ENCODE measurements at regions not wholly inside any gene's neighbourhood (a gene's known extent, or its start where the extent isn't known, plus 50 kb on each side); places are given as distances from the start of the nearest gene placed in this dataset.
"Not testable (repeated sequence)": the region's sequence is repeated elsewhere in the genome, so short reads cannot be mapped to it uniquely, and the experiment has no call there.

- in situ Hi-C loops (cut with HindIII; ENCODE audit: low pct_unique_long_range_greater_than_20kb, low sequenced_read_pairs): no loop called here
- peak; percentile 26 for DNase-seq (ENCODE audit: low read depth, low spot score)
Measured at GRCh38 chr17:31754239-31754945, 104.7 kb downstream of the COPRS start.

GRCh38 chr17:31753011-31753410, 106.0 kb downstream of the COPRS start:
- no peak for DNase-seq (ENCODE audit: low read depth, low spot score)
- in situ Hi-C loops (cut with HindIII; ENCODE audit: low pct_unique_long_range_greater_than_20kb, low sequenced_read_pairs): no loop called here

GRCh38 chr17:31752584-31752983, 106.5 kb downstream of the COPRS start:
- in situ Hi-C loops (cut with HindIII; ENCODE audit: low pct_unique_long_range_greater_than_20kb, low sequenced_read_pairs): no loop called here

GRCh38 chr17:31750578-31750977, 108.5 kb downstream of the COPRS start:
- in situ Hi-C loops (cut with HindIII; ENCODE audit: low pct_unique_long_range_greater_than_20kb, low sequenced_read_pairs): no loop called here

More at GRCh38 chr17:31752584-31752983, 106.5 kb downstream of the COPRS start:
- DNase-seq (ENCODE audit: low read depth, low spot score): no peak

GRCh38 chr17:31748881-31749280, 110.2 kb downstream of the COPRS start:
- in situ Hi-C loops (cut with HindIII; ENCODE audit: low pct_unique_long_range_greater_than_20kb, low sequenced_read_pairs): no loop called here
- DNase-seq (ENCODE audit: low read depth, low spot score): no peak

More at GRCh38 chr17:31750578-31750977, 108.5 kb downstream of the COPRS start:
- DNase-seq (ENCODE audit: low read depth, low spot score): no peak

- in situ Hi-C loops (cut with HindIII; ENCODE audit: low pct_unique_long_range_greater_than_20kb, low sequenced_read_pairs): no loop called here
- no peak for DNase-seq (ENCODE audit: low read depth, low spot score)
Measured at GRCh38 chr17:31746884-31747495, 112.1 kb downstream of the COPRS start.

- in situ Hi-C loops (cut with HindIII; ENCODE audit: low pct_unique_long_range_greater_than_20kb, low sequenced_read_pairs): no loop called here
- no peak for DNase-seq (ENCODE audit: low read depth, low spot score)
Measured at GRCh38 chr17:31745964-31746600, 113.0 kb downstream of the COPRS start.

- in situ Hi-C loops (cut with HindIII; ENCODE audit: low pct_unique_long_range_greater_than_20kb, low sequenced_read_pairs): no loop called here
- DNase-seq (ENCODE audit: low read depth, low spot score): peak; percentile 30
Measured at GRCh38 chr17:31744511-31744951, 114.5 kb downstream of the COPRS start.

- DNase-seq (ENCODE audit: low read depth, low spot score): no peak
- in situ Hi-C loops (cut with HindIII; ENCODE audit: low pct_unique_long_range_greater_than_20kb, low sequenced_read_pairs): no loop called here
Measured at GRCh38 chr17:31743797-31744196, 115.2 kb downstream of the COPRS start.

- no peak for DNase-seq (ENCODE audit: low read depth, low spot score)
- in situ Hi-C loops (cut with HindIII; ENCODE audit: low pct_unique_long_range_greater_than_20kb, low sequenced_read_pairs): no loop called here
Measured at GRCh38 chr17:31741371-31741770, 117.7 kb downstream of the COPRS start.

- DNase-seq (ENCODE audit: low read depth, low spot score): no peak
Measured at GRCh38 chr17:31740611-31741082, 118.4 kb downstream of the COPRS start.

GRCh38 chr17:31738996-31739699, 119.9 kb downstream of the COPRS start:
- DNase-seq (ENCODE audit: low read depth, low spot score): no peak
- in situ Hi-C loops (cut with HindIII; ENCODE audit: low pct_unique_long_range_greater_than_20kb, low sequenced_read_pairs): no loop called here

More at GRCh38 chr17:31740611-31741082, 118.4 kb downstream of the COPRS start:
- in situ Hi-C loops (cut with HindIII; ENCODE audit: low pct_unique_long_range_greater_than_20kb, low sequenced_read_pairs): no loop called here

- DNase-seq (ENCODE audit: low read depth, low spot score): no peak
- in situ Hi-C loops (cut with HindIII; ENCODE audit: low pct_unique_long_range_greater_than_20kb, low sequenced_read_pairs): no loop called here
Measured at GRCh38 chr17:31738488-31738887, 120.6 kb downstream of the COPRS start.

GRCh38 chr17:31738067-31738466, 121.0 kb downstream of the COPRS start:
- in situ Hi-C loops (cut with HindIII; ENCODE audit: low pct_unique_long_range_greater_than_20kb, low sequenced_read_pairs): no loop called here
- DNase-seq (ENCODE audit: low read depth, low spot score): peak; percentile 47

- DNase-seq (ENCODE audit: low read depth, low spot score): no peak
- in situ Hi-C loops (cut with HindIII; ENCODE audit: low pct_unique_long_range_greater_than_20kb, low sequenced_read_pairs): no loop called here
Measured at GRCh38 chr17:31736855-31737625, 122.0 kb downstream of the COPRS start.

GRCh38 chr17:31733326-31733725, 125.7 kb downstream of the COPRS start:
- DNase-seq (ENCODE audit: low read depth, low spot score): no peak
- in situ Hi-C loops (cut with HindIII; ENCODE audit: low pct_unique_long_range_greater_than_20kb, low sequenced_read_pairs): no loop called here

GRCh38 chr17:31731585-31732154, 127.4 kb downstream of the COPRS start:
- DNase-seq (ENCODE audit: low read depth, low spot score); in situ Hi-C loops (cut with HindIII; ENCODE audit: low pct_unique_long_range_greater_than_20kb, low sequenced_read_pairs): not testable (repeated sequence)

Measured in SK-MEL-5 (cell line).